DMS53 (cell line): ENCODE measurements at regions not wholly inside any gene's neighbourhood (a gene's known extent, or its start where the extent isn't known, plus 50 kb on each side); places are given as distances from the start of the nearest gene placed in this dataset.

Source experiments
- DNase-seq: peaks from one replicate; lab custom pipeline; 2025; lab: John Stamatoyannopoulos, UW

GRCh38 chr20:22404419-22405170, 179.8 kb downstream of the FOXA2 start:
- peak; percentile 31 for DNase-seq

GRCh38 chr20:22403632-22404361, 180.6 kb downstream of the FOXA2 start:
- peak; percentile 80 for DNase-seq

- peak; percentile 53 for DNase-seq
Observed at GRCh38 chr20:22403022-22403631, 181.2 kb downstream of the FOXA2 start.

- DNase-seq: peak; percentile 52
Observed at GRCh38 chr20:22402550-22402949, 181.8 kb downstream of the FOXA2 start.

- DNase-seq: no peak
Observed at GRCh38 chr20:22400440-22400839, 183.9 kb downstream of the FOXA2 start.

GRCh38 chr20:22394583-22394982, 189.8 kb downstream of the FOXA2 start:
- peak; percentile 72 for DNase-seq

- DNase-seq: no peak
Observed at GRCh38 chr20:22390543-22390903, 193.8 kb downstream of the FOXA2 start.

- peak; percentile 94 for DNase-seq
Observed at GRCh38 chr20:22389836-22390542, 194.4 kb downstream of the FOXA2 start.

GRCh38 chr20:22387452-22387851, 196.9 kb downstream of the FOXA2 start:
- DNase-seq: no peak

- no peak for DNase-seq
Observed at GRCh38 chr20:22386306-22386623, 198.1 kb downstream of the FOXA2 start.

- peak; percentile 71 for DNase-seq
Observed at GRCh38 chr20:22385602-22386305, 198.6 kb downstream of the FOXA2 start.

- DNase-seq: no peak
Observed at GRCh38 chr20:22384978-22385377, 199.4 kb downstream of the FOXA2 start.

- DNase-seq: no peak
Observed at GRCh38 chr20:22383156-22383555, 201.2 kb downstream of the FOXA2 start.

- no peak for DNase-seq
Observed at GRCh38 chr20:22382742-22383141, 201.6 kb downstream of the FOXA2 start.

GRCh38 chr20:22381812-22382416, 202.5 kb downstream of the FOXA2 start:
- no peak for DNase-seq

GRCh38 chr20:22379472-22379871, 204.9 kb downstream of the FOXA2 start:
- peak; percentile 69 for DNase-seq

- peak; percentile 66 for DNase-seq
Observed at GRCh38 chr20:22374678-22375590, 209.4 kb downstream of the FOXA2 start.

- peak; percentile 84 for DNase-seq
Observed at GRCh38 chr20:22374066-22374465, 210.3 kb downstream of the FOXA2 start.

GRCh38 chr20:22373164-22373895, 211.0 kb downstream of the FOXA2 start:
- DNase-seq: peak; percentile 45

GRCh38 chr20:22371843-22372242, 212.5 kb downstream of the FOXA2 start:
- peak; percentile 66 for DNase-seq
